ENCODE measurements at regions not wholly inside any gene's neighbourhood (a gene's known extent, or its start where the extent isn't known, plus 50 kb on each side); places are given as distances from the start of the nearest gene placed in this dataset.
A peak's percentile ranks its signal among the peaks of the same experiment; 100 is the strongest.

GRCh38 chr5:145104106-145104505 lies 731.0 kb downstream of the PRELID2 start (continued):
- no peak for TF ChIP-seq CTCF (conservative IDR thresholded peaks at IDR 0.05; ENCODE audit: low read depth in 2 of 2)
- TF ChIP-seq, protein P1, sequence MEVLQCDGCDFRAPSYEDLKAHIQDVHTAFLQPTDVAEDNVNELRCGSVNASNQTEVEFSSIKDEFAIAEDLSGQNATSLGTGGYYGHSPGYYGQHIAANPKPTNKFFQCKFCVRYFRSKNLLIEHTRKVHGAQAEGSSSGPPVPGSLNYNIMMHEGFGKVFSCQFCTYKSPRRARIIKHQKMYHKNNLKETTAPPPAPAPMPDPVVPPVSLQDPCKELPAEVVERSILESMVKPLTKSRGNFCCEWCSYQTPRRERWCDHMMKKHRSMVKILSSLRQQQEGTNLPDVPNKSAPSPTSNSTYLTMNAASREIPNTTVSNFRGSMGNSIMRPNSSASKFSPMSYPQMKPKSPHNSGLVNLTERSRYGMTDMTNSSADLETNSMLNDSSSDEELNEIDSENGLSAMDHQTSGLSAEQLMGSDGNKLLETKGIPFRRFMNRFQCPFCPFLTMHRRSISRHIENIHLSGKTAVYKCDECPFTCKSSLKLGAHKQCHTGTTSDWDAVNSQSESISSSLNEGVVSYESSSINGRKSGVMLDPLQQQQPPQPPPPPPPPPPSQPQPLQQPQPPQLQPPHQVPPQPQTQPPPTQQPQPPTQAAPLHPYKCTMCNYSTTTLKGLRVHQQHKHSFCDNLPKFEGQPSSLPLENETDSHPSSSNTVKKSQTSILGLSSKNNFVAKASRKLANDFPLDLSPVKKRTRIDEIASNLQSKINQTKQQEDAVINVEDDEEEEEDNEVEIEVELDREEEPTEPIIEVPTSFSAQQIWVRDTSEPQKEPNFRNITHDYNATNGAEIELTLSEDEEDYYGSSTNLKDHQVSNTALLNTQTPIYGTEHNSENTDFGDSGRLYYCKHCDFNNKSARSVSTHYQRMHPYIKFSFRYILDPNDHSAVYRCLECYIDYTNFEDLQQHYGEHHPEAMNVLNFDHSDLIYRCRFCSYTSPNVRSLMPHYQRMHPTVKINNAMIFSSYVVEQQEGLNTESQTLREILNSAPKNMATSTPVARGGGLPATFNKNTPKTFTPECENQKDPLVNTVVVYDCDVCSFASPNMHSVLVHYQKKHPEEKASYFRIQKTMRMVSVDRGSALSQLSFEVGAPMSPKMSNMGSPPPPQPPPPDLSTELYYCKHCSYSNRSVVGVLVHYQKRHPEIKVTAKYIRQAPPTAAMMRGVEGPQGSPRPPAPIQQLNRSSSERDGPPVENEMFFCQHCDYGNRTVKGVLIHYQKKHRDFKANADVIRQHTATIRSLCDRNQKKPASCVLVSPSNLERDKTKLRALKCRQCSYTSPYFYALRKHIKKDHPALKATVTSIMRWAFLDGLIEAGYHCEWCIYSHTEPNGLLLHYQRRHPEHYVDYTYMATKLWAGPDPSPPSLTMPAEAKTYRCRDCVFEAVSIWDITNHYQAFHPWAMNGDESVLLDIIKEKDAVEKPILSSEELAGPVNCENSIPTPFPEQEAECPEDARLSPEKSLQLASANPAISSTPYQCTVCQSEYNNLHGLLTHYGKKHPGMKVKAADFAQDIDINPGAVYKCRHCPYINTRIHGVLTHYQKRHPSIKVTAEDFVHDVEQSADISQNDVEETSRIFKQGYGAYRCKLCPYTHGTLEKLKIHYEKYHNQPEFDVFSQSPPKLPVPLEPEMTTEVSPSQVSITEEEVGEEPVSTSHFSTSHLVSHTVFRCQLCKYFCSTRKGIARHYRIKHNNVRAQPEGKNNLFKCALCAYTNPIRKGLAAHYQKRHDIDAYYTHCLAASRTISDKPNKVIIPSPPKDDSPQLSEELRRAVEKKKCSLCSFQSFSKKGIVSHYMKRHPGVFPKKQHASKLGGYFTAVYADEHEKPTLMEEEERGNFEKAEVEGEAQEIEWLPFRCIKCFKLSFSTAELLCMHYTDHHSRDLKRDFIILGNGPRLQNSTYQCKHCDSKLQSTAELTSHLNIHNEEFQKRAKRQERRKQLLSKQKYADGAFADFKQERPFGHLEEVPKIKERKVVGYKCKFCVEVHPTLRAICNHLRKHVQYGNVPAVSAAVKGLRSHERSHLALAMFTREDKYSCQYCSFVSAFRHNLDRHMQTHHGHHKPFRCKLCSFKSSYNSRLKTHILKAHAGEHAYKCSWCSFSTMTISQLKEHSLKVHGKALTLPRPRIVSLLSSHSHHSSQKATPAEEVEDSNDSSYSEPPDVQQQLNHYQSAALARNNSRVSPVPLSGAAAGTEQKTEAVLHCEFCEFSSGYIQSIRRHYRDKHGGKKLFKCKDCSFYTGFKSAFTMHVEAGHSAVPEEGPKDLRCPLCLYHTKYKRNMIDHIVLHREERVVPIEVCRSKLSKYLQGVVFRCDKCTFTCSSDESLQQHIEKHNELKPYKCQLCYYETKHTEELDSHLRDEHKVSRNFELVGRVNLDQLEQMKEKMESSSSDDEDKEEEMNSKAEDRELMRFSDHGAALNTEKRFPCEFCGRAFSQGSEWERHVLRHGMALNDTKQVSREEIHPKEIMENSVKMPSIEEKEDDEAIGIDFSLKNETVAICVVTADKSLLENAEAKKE (CRISPR knock-in tag; IDR thresholded peaks at IDR 0.05): no peak
- no peak for TF ChIP-seq CREB1 (CRISPR knock-in tag; IDR thresholded peaks at IDR 0.05; ENCODE audit: low read depth)
- TF ChIP-seq ZNF331 (CRISPR knock-in tag; IDR thresholded peaks at IDR 0.05; ENCODE audit: low read depth): no peak
- TF ChIP-seq POLR2AphosphoS5 (IDR thresholded peaks at IDR 0.05; ENCODE audit: low read depth): no peak
- no peak for TF ChIP-seq STAT1 (IDR thresholded peaks at IDR 0.05; ENCODE audit: unreplicated experiment)

GRCh38 chr5:145101246-145101645 lies 733.9 kb downstream of the PRELID2 start:
- H3F3A ChIP-seq (replicated peaks; ENCODE audit: low read depth): no peaks in the 10 kb centered on the region
- no peaks in the 10 kb centered on the region for H3K79me2 ChIP-seq (replicated peaks; ENCODE audit: insufficient read depth)
- no peak overlapping the region for H3K4me2 ChIP-seq
- H3K9me2 ChIP-seq (ENCODE audit: insufficient read depth): no peaks in the 10 kb centered on the region
- Mint-ChIP-seq H3K27ac (no peak overlapping the region), H3K27me3 (ENCODE audit: insufficient read depth, low read depth, poor library complexity) (no peaks in the 10 kb centered on the region), H3K4me3 (no peak overlapping the region), H3K4me1 (no peaks in the 10 kb centered on the region; the same call in 2 of the 3 replicates), H3K36me3 (ENCODE audit: low read depth) (no peaks in the 10 kb centered on the region; the same call in 2 of the 3 replicates), H3K9me3 (no peaks in the 10 kb centered on the region; the same call in 2 of the 3 replicates)
- H3K27me3 ChIP-seq (ENCODE audit: insufficient read depth): no peaks in the 10 kb centered on the region
- no peak overlapping the region for H3K27ac ChIP-seq (ENCODE audit: low read depth)
- no peak overlapping the region for H2AFZ ChIP-seq
- no peak for ATAC-seq
- H4K20me1 ChIP-seq (replicated peaks; ENCODE audit: insufficient read depth): no peaks in the 10 kb centered on the region
- no peak overlapping the region for H3K4me3 ChIP-seq
- no peaks in the 10 kb centered on the region for H3K36me3 ChIP-seq (ENCODE audit: insufficient read depth)
- no peaks in the 10 kb centered on the region for H3K4me1 ChIP-seq (ENCODE audit: insufficient read depth)
- DNase-seq (ENCODE audit: low spot score): peak; percentile 44
- no peak for TF ChIP-seq EZH2phosphoT487 (IDR thresholded peaks at IDR 0.05; ENCODE audit: unreplicated experiment)
- TF ChIP-seq, protein P1 (CRISPR knock-in tag; IDR thresholded peaks at IDR 0.05): peak; percentile 11; the same call in 1 of the 2 replicates

Data from GM23338 (cell line).